Adrenal gland (tissue), 9 donors: ENCODE measurements at regions not wholly inside any gene's neighbourhood (a gene's known extent, or its start where the extent isn't known, plus 50 kb on each side); places are given as distances from the start of the nearest gene placed in this dataset.

Experiments used
- DNase-seq, 7 donors: peaks; one replicate each; pipeline ENCODE4 v3.0.0-alpha.2; 2019 to 2020
- H3K27ac ChIP-seq, 5 donors: fragments of 200-600 bp; sonication (generic) in 4 of 5; 1 replicate in 3 of 5; 2 replicates in 2 of 5; pipeline versions ENCODE4 v1.5.1 to v1.8.0; 2016 to 2020; ENCODE audit warnings: mild to moderate bottlenecking in 1 of 5
- H3K27me3 ChIP-seq: fragments of 200-600 bp; 2 replicates; pipeline ENCODE4 v1.8.0; 2021
- H3K36me3 ChIP-seq, 2 donors: fragments of 200-600 bp; replicated peaks in 1 of 2; 1 replicate in 1 of 2; 2 replicates in 1 of 2; pipeline versions ENCODE4 v1.5.1 to v1.8.0; 2018 to 2022
- H3K4me1 ChIP-seq, 2 donors: fragments of 200-600 bp; replicated peaks in 1 of 2; 1 replicate in 1 of 2; 2 replicates in 1 of 2; pipeline versions ENCODE4 v1.5.1 to v1.8.0; 2018 to 2021
- H3K4me3 ChIP-seq, 4 donors: fragments of 200-600 bp; sonication (generic) in 3 of 4; one replicate each; pipeline ENCODE4 v1.5.1; 2016 to 2018
- H3K9me3 ChIP-seq, 3 donors: fragments of 200-600 bp; sonication (generic) in 1 of 3; replicated peaks in 1 of 3; 1 replicate in 2 of 3; 2 replicates in 1 of 3; pipeline versions ENCODE4 v1.5.1 to v1.8.0; 2016 to 2021
- CTCF ChIP-seq, 6 experiments: fragments of 450-650 bp in 4 of 6; fragments of 200-600 bp in 2 of 6; sonication (generic) in 1 of 6; IDR thresholded peaks; 1 replicate in 5 of 6; 2 replicates in 1 of 6; pipeline versions ENCODE4 v1.5.1 to v1.8.0; 2016 to 2021; ENCODE audit warnings: antibody characterized with exemption in 6 of 6, mild to moderate bottlenecking in 2 of 6, moderate library complexity in 1 of 6
- POLR2A ChIP-seq, 2 donors: fragments of 450-650 bp; IDR thresholded peaks; one replicate each; pipeline ENCODE4 v1.6.1; 2017; ENCODE audit warnings: antibody characterized with exemption in 2 of 2, mild to moderate bottlenecking in 2 of 2, moderate library complexity in 1 of 2
- WGBS, 4 donors: extraction: QIAGEN DNeasy Blood & Tissue Kit in 2 of 4; methylation state at CpG; one replicate each; pipeline versions ENCODE4 v1.1.5 to v1.1.7; 2013 to 2017; 5-methylcytosine and 5-hydroxymethylcytosine counted together
- intact Hi-C, 2 donors: fragments of 100-400 bp; cut with DNase I; formaldehyde crosslinking; loops; one replicate each; pipeline versions ENCODE4 v1.14.1 to v1.15.0; 2022 to 2023
- donor health status: healthy with polysubstance abuse.
- donor health status: Bipolar disorder and iron deficiency.
- donor health status: DM: yes; HTN: yes; CAD: no.
- donor health status: DM: no; HTN: no; CAD: no.
- donor health status: DM: no; HTN: no; CAD: no.

- no peaks in the 10 kb centered on the region for H3K4me1 ChIP-seq
- intact Hi-C loops, result no loop called here
- no peaks in the 10 kb centered on the region for H3K9me3 ChIP-seq
- H3K27me3 ChIP-seq, result no peaks in the 10 kb centered on the region
- 79 to 90% (median 82%) methylated on average over 3 of the region's 3 CpGs for WGBS, 4 donors
- no peaks in the 10 kb centered on the region for H3K36me3 ChIP-seq
- no peak for DNase-seq
- H3K27ac ChIP-seq, result no peak overlapping the region
- H3K4me3 ChIP-seq, result no peak overlapping the region
- TF ChIP-seq POLR2A (IDR thresholded peaks at IDR 0.05), result no peak
- TF ChIP-seq CTCF (IDR thresholded peaks at IDR 0.05), result no peak
These were observed 247.5 kb downstream of the MBNL1 start for GRCh38 chr3:152516216-152516615.

- Histone ChIP-seq H3K4me3 (no peak overlapping the region), H3K9me3 (no peaks in the 10 kb centered on the region), H3K4me1 (no peaks in the 10 kb centered on the region), H3K27me3 (no peaks in the 10 kb centered on the region), H3K36me3 (no peaks in the 10 kb centered on the region), H3K27ac (no peak overlapping the region)
- no peak for TF ChIP-seq CTCF (IDR thresholded peaks at IDR 0.05)
- no peak for TF ChIP-seq POLR2A (IDR thresholded peaks at IDR 0.05)
- intact Hi-C loops, result no loop called here
- 56 to 93% (median 76%) methylated on average over 2 of the region's 2 CpGs for WGBS, 4 donors
- DNase-seq, result no peak
These were observed 248.8 kb downstream of the MBNL1 start for GRCh38 chr3:152517502-152517901.

GRCh38 chr3:152518346-152518745 lies 249.6 kb downstream of the MBNL1 start:
- TF ChIP-seq POLR2A (IDR thresholded peaks at IDR 0.05) (no peak), CTCF (IDR thresholded peaks at IDR 0.05) (no peak)
- intact Hi-C loops, result no loop called here
- no peak overlapping the region for H3K27ac ChIP-seq
- DNase-seq, result no peak
- no peaks in the 10 kb centered on the region for H3K36me3 ChIP-seq
- H3K27me3 ChIP-seq, result no peaks in the 10 kb centered on the region
- H3K4me3 ChIP-seq, result no peak overlapping the region
- 87 to 95% (median 92%) methylated on average over 2 of the region's 2 CpGs for WGBS, 4 donors
- no peaks in the 10 kb centered on the region for H3K9me3 ChIP-seq
- no peaks in the 10 kb centered on the region for H3K4me1 ChIP-seq

- no peaks in the 10 kb centered on the region for H3K9me3 ChIP-seq
- H3K36me3 ChIP-seq, result no peaks in the 10 kb centered on the region
- no peaks in the 10 kb centered on the region for H3K27me3 ChIP-seq
- TF ChIP-seq POLR2A (IDR thresholded peaks at IDR 0.05) (no peak), CTCF (IDR thresholded peaks at IDR 0.05) (no peak)
- no peaks in the 10 kb centered on the region for H3K4me1 ChIP-seq
- intact Hi-C loops, result no loop called here
- H3K4me3 ChIP-seq, result no peak overlapping the region
- no peak for DNase-seq
- no peak overlapping the region for H3K27ac ChIP-seq
These were observed 250.6 kb downstream of the MBNL1 start for GRCh38 chr3:152519376-152519775.
